HEK293T (cell line): ENCODE measurements at regions not wholly inside any gene's neighbourhood (a gene's known extent, or its start where the extent isn't known, plus 50 kb on each side); places are given as distances from the start of the nearest gene placed in this dataset.

Experiments
- CTBP1 ChIP-seq: fragments of 450-650 bp; IDR thresholded peaks from 2 replicates; pipeline ENCODE4 v1.6.1; 2016; ENCODE audit warnings: borderline replicate concordance
- HDGF ChIP-seq: fragments of 450-650 bp; IDR thresholded peaks from 2 replicates; pipeline ENCODE4 v1.6.1; 2017; ENCODE audit warnings: antibody characterized with exemption, borderline replicate concordance
- L3MBTL2 ChIP-seq: fragments of 450-650 bp; conservative IDR thresholded peaks from 2 replicates; pipeline ENCODE4 v1.6.1; 2016; ENCODE audit warnings: mild to moderate bottlenecking
- PKNOX1 ChIP-seq: fragments of 450-650 bp; IDR thresholded peaks from 2 replicates; pipeline ENCODE4 v1.6.1; 2016

GRCh38 chr1:194419721-194420120 lies 1233.3 kb upstream of the B3GALT2 start:
- TF ChIP-seq CTBP1 (no peak), L3MBTL2 (no peak), HDGF (no peak), PKNOX1 (no peak)
